ENCODE measurements at regions not wholly inside any gene's neighbourhood (a gene's known extent, or its start where the extent isn't known, plus 50 kb on each side); places are given as distances from the start of the nearest gene placed in this dataset.

DNA sequence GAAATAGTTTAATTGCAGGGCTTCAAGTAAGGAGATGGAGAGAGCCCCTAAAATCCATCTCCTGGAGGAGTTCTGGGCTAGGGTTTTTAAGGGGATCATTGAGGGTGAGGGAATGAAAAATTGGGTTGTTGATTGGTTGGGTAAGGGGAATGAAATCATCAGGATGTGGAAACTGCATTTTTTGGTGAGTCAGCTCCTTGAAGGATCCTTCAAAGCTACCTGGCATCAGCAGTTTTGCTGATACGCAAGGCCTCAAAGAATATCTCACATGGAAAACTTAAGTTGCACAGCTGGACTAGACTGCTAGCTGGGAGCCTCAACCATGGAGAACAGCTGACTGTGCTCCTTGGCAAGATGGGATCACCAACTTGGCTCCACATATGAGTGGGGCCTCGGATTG is 136.7 kb downstream of the FGF10 start:
- TF ChIP-seq, protein P1, sequence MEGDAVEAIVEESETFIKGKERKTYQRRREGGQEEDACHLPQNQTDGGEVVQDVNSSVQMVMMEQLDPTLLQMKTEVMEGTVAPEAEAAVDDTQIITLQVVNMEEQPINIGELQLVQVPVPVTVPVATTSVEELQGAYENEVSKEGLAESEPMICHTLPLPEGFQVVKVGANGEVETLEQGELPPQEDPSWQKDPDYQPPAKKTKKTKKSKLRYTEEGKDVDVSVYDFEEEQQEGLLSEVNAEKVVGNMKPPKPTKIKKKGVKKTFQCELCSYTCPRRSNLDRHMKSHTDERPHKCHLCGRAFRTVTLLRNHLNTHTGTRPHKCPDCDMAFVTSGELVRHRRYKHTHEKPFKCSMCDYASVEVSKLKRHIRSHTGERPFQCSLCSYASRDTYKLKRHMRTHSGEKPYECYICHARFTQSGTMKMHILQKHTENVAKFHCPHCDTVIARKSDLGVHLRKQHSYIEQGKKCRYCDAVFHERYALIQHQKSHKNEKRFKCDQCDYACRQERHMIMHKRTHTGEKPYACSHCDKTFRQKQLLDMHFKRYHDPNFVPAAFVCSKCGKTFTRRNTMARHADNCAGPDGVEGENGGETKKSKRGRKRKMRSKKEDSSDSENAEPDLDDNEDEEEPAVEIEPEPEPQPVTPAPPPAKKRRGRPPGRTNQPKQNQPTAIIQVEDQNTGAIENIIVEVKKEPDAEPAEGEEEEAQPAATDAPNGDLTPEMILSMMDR (conservative IDR thresholded peaks at IDR 0.05; ENCODE audit: low read length) = no peak
- TF ChIP-seq EZH2phosphoT487 (IDR thresholded peaks at IDR 0.05; ENCODE audit: borderline replicate concordance) = no peak

All from Loucy (cell line).